HG03439 (cell line): ENCODE measurements at regions not wholly inside any gene's neighbourhood (a gene's known extent, or its start where the extent isn't known, plus 50 kb on each side); places are given as distances from the start of the nearest gene placed in this dataset.
"Not testable (repeated sequence)": the region's sequence is repeated elsewhere in the genome, so short reads cannot be mapped to it uniquely, and the experiment has no call there.

Experiments used
- ATAC-seq: cut with Tn5 transposase; IDR thresholded peaks from one replicate; pipeline ENCODE4 v1.9.1; 2021; ENCODE audit warnings: mild to moderate bottlenecking, moderate library complexity; ENCODE audit not compliant: unreplicated experiment

GRCh38 chr6:78639111-78640110 is 227.9 kb upstream of the IRAK1BP1 start:
- no peak for ATAC-seq

DNA sequence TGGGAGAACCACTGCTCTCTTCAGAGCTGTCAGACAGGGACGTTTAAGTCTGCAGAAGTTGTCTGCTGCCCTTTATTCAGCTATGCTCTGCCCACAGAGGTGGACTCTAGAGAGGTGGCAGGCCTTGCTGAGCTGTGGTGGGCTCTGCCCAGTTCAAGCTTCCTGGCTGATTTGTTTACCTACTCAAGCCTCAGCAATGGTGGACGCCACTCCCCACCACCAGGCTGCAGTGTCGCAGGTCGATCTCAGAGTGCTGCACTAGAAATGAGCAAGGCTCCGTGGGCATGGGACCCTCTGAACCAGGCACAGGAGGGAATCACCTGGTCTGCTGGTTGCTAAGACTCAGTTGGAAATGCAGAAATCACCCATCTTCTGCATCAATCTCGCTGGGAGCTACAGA is 223.4 kb upstream of the IRAK1BP1 start:
- ATAC-seq, result not testable (repeated sequence)

DNA sequence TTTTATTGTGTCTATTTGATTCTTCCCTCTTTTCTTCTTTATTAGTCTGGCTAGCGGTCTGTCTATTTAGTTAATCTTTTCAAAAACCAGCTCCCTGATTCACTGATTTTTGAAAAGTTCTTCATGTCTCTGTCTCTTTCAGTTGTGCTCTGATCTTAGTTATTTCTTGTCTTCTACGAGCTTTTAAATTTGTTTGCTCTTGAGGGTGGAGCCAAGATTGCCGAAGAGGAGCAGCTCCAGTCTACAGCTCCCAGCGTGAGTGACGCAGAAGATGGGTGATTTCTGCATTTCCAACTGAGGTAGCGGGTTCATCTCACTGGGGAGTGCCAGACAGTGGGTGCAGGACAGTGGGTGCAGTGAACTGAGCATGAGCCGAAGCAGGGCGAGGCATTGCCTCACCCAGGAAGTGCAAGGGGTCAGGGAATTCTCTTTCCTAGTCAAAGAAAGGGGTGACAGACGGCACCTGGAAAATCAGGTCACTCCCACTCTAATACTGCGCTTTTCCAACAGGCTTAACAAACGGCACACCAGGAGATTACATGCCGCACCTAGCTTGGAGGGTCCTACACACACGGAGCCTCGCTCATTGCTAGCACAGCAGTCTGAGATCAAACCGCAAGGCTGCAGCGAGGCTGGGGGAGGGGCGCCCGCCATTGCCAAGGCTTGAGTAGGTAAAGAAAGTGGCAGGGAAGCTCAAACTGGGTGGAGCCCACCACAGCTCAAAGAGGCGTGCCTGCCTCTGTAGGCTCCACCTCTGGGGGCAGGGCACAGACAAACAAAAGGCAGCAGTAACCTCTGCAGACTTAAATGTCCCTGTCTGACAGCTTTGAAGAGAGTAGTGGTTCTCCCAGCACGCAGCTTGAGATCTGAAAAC is 220.6 kb upstream of the IRAK1BP1 start:
- not testable (repeated sequence) for ATAC-seq

DNA sequence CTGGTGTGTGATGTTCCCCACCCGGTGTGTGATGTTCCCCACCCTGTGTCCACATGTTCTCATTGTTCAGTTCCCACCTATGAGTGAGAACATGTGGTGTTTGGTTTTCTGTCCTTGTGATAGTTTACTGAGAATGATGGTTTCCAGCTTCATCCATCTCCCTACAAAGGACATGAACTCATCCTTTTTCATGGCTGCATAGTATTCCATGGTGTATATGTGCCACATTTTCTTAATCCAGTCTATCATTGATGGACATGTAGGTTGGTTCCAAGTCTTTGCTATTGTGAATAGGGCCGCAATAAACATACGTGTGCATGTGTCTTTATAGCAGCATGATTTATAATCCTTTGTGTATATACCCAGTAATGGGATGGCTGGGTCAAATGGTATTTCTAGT is 201.5 kb upstream of the IRAK1BP1 start:
- not testable (repeated sequence) for ATAC-seq

GRCh38 chr6:78666764-78667163 is 200.6 kb upstream of the IRAK1BP1 start:
- ATAC-seq, result no peak

- no peak for ATAC-seq
Measured at GRCh38 chr6:78670156-78670555, 197.2 kb upstream of the IRAK1BP1 start.

- no peak for ATAC-seq
Measured at GRCh38 chr6:78670802-78671201, 196.5 kb upstream of the IRAK1BP1 start.

DNA sequence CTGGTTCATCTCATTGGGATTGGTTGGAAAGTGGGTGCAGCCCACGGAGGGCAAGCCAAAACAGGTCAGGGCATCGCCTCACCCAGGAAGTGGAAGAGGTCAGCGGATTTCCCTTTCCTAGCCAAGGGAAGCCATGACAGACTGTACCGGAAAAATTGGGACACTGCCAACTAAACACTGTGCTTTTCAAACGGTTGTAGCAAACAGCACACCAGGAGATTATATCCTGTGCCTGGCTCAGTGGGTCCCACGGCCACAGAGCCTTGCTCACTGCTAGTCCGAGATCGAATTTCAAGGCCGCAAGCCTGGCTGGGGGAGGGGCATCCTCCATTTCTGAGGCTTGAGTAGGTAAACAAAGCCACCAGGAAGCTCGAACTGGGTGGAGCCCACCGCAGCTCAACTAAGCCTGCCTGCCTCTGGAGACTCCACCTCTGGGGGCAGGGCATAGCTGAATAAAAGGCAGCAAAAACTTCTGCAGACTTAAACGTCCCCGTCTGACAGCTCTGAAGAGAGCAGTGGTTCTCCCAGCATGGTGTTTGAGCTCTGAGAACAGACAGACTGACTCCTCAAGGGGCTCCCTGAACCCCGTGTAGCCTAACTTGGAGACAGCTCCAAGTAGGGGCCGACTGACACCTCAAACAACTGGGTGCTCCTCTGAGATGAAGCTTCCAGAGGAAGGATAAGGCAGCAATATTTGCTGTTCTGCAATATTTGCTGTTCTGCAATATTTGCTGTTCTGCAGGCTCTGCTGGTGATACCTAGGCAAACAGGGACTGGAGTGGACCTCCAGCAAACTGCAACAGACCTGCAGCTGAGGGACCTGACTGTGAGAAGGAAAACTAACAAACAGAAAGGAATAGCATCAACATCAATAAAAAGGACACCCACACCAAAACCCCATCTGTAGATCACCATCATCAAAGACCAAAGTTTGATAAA is 191.0 kb upstream of the IRAK1BP1 start:
- not testable (repeated sequence) for ATAC-seq

DNA sequence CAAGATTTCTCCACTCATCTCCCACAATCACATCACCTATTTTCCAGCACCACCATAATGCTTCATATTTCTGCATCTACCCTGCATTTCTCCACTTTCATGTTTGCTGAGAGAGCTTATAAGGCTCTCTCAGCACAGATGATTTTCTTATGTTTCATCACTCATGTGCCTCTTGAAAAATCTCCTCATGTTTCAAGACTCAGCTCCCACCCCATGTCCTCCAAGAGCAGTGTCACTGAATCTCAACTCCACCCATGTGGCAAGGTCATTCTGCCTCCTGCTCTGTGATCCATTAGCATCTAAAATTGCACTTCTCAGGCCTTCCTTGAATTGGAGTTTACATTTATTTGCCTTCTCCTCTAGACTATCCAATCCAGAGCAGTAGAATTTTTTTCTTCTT is 178.7 kb upstream of the IRAK1BP1 start:
- ATAC-seq, result no peak

GRCh38 chr6:78693835-78694234 is 173.5 kb upstream of the IRAK1BP1 start:
- ATAC-seq, result no peak

DNA sequence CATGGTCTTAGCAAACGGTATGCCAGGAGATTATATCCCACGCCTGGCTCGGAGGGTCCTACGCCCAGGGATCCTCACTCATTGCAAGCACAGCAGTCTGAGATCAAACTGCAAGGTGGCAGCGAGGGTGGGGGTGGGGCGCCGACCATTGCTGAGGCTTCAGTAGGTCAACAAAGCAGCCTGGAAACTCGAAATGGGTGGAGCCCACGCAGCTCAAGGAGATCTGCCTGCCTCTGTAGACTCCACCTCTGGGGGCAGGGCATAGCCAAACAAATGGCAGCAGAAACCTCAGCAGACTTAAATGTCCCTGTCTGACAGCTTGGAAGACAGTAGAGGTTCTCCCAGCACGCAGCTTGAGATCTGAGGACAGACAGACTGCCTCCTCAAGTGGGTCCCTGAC is 172.7 kb upstream of the IRAK1BP1 start:
- ATAC-seq, result not testable (repeated sequence)

DNA sequence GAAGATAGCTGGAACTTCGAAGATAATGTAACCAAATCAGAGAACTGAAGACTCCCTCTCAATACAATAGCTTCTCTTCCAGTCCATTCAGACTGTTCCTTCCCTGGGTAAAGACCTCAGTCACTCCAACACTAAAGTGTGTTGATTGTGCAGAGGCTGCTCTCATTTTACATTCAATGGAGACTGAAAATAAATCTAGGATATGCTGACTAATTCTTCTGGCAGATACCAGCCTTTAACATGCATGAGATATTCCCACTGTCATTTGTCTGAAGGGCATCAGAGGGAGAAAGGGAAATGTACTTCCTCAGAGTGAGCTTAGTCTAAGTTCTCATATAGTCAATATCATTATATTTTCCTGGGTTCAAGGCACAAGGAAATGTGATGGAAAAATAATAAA is 166.4 kb upstream of the IRAK1BP1 start:
- ATAC-seq, result no peak

DNA sequence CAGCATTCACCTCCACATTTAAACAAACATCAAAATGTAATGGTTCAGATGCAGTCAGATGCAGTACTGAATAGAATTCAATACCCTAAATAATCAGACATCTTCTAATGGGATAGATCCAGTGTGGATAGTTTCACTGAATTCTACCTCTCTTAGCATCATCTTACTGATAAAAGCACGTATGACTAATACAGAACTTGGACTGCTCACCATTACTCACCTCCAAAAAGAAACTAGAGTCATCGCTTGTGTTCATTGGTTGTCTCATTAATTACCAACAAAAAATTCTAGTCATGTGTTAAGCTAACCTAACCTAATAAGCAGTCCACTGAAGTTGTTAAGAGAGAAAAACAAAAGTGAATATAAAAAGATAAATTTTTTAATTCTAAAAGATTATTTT is 165.9 kb upstream of the IRAK1BP1 start:
- ATAC-seq, result no peak

- no peak for ATAC-seq
Measured at GRCh38 chr6:78709021-78709420, 158.3 kb upstream of the IRAK1BP1 start.

DNA sequence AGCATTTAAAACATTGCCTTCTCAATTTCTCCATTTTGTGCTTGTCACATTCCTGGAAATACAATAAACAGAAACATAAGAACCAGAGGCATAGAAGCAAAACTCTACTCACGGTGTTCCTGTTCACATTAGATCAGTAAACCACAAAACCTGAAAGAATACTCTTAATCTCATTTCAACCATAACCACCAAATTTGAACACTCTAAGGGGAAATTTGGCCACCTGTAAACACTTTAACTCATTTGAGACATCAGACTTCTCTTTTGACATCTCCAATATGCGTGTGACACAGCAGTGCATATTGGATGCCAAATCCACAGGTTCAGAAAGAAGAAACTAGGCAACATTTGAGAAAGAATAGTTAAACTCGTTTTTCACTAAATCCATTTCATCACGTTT is 153.8 kb upstream of the IRAK1BP1 start:
- no peak for ATAC-seq

DNA sequence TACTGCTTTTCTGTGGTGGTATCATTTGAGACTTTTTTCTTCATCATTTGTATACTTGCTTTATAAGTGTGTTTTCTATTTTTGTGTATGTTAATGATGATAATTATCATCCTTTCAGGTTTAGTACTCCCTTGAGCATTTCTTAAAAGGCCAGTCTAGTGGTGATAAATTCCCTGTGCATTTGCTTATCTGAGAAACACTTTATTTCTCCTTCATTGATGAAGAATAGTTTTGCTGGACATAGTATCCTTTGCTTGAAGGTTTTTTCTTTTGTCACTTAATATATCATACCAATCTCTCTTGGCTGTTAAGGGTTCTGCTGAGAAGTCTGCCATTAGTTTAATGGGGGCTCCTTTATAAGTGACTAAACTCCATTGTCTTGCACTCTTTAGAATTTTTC is 123.2 kb upstream of the IRAK1BP1 start:
- ATAC-seq, result no peak

DNA sequence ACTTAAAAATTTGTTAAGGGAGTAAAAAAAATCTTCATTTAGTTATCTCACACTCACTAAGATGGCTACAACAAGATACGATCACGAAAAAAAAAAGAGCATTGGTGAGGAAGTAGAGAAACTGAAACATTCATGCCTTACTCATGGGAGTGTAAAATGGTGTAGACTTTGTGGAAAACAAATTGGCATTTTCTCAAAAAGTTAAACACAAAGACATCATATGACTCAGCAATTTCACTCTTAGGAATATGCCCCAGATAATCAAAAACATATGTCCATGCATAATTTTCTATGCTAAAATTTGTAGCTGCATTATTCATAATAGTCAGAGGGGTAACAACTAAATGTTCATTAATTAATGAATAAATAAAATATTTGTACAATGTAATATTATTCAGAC is 120.9 kb upstream of the IRAK1BP1 start:
- no peak for ATAC-seq

GRCh38 chr6:78749326-78749725 is 118.0 kb upstream of the IRAK1BP1 start:
- no peak for ATAC-seq

- ATAC-seq, result not testable (repeated sequence)
Measured at GRCh38 chr6:78758297-78758798, 109.0 kb upstream of the IRAK1BP1 start.

DNA sequence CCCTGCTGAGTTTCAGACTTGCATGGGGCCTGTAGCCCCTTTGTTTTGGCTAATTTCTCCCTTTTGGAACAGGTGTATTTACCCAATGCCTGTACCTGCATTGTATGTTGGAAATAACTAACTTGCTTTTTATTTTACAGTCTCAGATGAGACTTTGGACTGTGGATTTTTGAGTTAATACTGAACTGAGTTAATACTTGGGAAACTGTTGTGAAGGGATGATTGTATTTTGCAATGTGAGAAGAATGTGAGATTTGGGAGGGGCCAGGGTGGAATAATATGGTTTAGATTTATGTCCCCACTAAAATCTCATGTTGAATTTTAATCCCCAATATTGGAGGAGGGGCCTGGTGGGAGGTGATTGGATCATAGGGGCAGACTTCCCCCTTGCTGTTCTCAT is 99.1 kb upstream of the IRAK1BP1 start:
- no peak for ATAC-seq
